AG10803 (cell line): ENCODE measurements at regions not wholly inside any gene's neighbourhood (a gene's known extent, or its start where the extent isn't known, plus 50 kb on each side); places are given as distances from the start of the nearest gene placed in this dataset.
A peak's percentile ranks its signal among the peaks of the same experiment; 100 is the strongest.

Source experiments
- DNase-seq: peaks from one replicate; pipeline ENCODE4 v3.0.0; 2010; ENCODE audit warnings: low read depth
- H3K4me3 ChIP-seq: 2 replicates; pipeline ENCODE4 v1.5.1; 2011; ENCODE audit warnings: mild to moderate bottlenecking, low read length, control low read depth
- CTCF ChIP-seq: conservative IDR thresholded peaks from 2 replicates; pipeline ENCODE4 v1.5.1; 2011; ENCODE audit warnings: mild to moderate bottlenecking, low read length, control low read depth, inconsistent platforms

DNA sequence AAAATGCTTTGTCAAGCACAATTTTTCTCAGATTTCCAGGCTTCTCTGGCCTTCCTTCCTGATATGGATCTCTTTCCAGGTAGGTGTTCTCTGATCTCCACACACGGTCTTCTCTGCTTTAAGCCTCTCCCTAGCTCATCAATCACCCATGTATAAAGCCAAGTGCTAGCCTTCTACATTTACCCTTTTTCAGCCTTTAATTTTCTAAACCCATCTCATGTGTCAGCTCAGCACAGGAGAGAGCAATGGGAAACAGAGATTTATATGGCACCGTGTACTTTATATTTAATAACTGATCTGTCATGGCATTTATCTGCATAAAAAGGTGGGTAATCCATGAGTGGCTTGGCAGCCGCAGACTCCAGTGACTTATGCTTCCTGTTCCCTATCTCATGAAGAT lies 495.0 kb downstream of the RASEF start:
- H3K4me3 ChIP-seq, result no peak overlapping the region
- no peak for DNase-seq
- TF ChIP-seq CTCF, result no peak

DNA sequence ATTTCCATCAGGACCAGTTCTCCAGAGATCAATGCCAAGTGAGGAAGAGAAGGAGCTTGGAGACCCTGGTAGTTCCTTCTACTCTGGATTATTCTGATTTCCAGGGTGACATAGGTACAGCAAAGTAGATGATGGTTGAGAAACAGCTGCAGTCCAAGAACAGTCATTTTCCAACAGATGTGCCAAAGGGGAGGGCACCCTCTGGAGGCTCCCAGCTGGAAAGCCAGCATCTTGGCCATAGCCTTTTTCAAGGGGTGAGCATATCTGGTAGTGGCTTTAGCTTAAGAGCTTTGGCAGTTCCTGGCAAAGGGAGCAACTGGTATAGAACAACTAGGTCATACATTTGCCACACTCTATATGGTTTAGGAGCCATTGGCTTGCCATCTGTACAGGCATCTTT lies 492.7 kb downstream of the RASEF start:
- no peak overlapping the region for H3K4me3 ChIP-seq
- TF ChIP-seq CTCF, result peak; percentile 41
- peak; percentile 8 for DNase-seq

DNA sequence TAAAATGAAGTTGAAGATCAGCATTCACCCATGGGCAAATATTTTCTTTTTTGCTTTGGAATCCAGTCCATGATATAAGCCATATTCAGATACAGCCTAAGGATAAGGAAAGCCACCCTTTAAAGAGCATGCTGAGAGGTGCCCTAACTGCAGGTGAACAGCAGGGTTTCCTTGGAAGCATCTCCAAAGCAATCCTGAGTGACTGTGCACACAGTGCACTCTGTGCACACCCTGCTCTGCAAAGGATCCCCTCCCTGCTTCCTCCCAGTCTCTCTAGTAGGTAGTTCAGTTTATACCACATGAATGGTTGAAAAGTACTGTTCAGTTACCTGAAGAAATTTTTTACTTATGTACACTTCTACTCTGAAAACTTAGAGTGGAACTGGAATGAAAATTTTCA lies 491.4 kb downstream of the RASEF start:
- no peak for DNase-seq
- no peak for TF ChIP-seq CTCF
- H3K4me3 ChIP-seq, result no peak overlapping the region

- no peak for TF ChIP-seq CTCF
- no peak overlapping the region for H3K4me3 ChIP-seq
- no peak for DNase-seq
Observed at GRCh38 chr9:82572146-82572545, 490.8 kb downstream of the RASEF start.

- no peak for DNase-seq
- no peak for TF ChIP-seq CTCF
- H3K4me3 ChIP-seq, result no peak overlapping the region
Observed at GRCh38 chr9:82574911-82575310, 488.0 kb downstream of the RASEF start.

DNA sequence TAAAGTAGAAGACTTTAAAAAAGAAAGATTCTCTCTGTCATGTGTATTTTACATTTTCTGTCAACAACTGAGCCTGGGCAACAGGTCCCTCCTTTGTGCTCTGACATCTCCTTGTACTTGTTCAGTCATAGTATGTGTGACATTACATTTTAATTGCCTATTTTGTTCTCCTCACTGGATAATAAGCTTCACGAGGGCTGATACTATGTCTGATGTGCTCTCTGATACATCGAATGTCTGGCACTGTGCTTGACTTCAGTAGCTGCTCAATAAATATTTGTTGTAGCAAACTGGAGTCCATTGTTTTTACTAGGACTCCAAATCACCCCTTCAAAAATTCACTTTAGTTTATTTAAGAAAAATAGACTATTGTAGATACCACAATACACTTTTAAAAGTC lies 482.0 kb downstream of the RASEF start:
- TF ChIP-seq CTCF, result no peak
- DNase-seq, result no peak
- no peak overlapping the region for H3K4me3 ChIP-seq

DNA sequence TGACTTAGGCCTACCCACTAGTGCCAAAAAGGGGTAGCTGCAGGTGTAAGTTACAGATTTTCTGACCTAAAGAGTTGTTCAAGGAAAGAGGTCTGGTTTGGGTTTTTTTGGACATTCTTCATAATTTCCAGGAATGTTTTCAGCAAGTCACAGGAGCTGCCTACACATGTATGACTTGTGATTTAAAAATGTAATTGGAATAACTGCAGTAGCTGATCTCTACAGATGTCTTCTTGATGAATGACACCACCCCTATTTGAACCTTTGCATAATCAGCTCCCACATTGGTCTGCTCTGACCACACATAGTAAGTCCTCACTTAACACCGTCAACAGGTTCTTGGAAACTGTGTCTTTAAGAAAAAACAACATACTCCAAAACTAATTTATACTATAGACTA lies 481.4 kb downstream of the RASEF start:
- no peak for TF ChIP-seq CTCF
- no peak for DNase-seq
- no peak overlapping the region for H3K4me3 ChIP-seq
